PFSK-1 (cell line): ENCODE measurements at regions not wholly inside any gene's neighbourhood (a gene's known extent, or its start where the extent isn't known, plus 50 kb on each side); places are given as distances from the start of the nearest gene placed in this dataset.

Source experiments
- FOXP2 ChIP-seq: optimal IDR thresholded peaks from 2 replicates; pipeline ENCODE3; 2011; ENCODE audit warnings: borderline replicate concordance, control low read depth, inconsistent platforms; ENCODE audit not compliant: insufficient read depth; ENCODE audit errors: extremely low read length, extremely low read depth
- POLR2AphosphoS5 ChIP-seq: IDR thresholded peaks from 2 replicates; pipeline ENCODE4 v1.6.1; 2012; ENCODE audit warnings: low read depth, mild to moderate bottlenecking, control low read depth, low read length, moderate library complexity
- SIN3A ChIP-seq: IDR thresholded peaks from 2 replicates; pipeline ENCODE4 v1.6.1; 2012; ENCODE audit warnings: mild to moderate bottlenecking, low read length, moderate library complexity, borderline replicate concordance; ENCODE audit not compliant: insufficient read depth
- TAF1 ChIP-seq: IDR thresholded peaks from 2 replicates; pipeline ENCODE4 v1.6.1; 2012; ENCODE audit warnings: low read length, control low read depth, borderline replicate concordance; ENCODE audit not compliant: insufficient read depth
- TF ChIP-seq, protein P1 (sequence below), 2 experiments: IDR thresholded peaks; 2 replicates each; pipeline versions ENCODE4 v1.6.1 to v1.8.0; 2011 to 2012; ENCODE audit warnings: low read depth in 2 of 2, low read length in 2 of 2, control low read depth in 1 of 2, inconsistent platforms in 1 of 2, mild to moderate bottlenecking in 1 of 2, moderate library complexity in 1 of 2; ENCODE audit not compliant: insufficient read depth in 1 of 2

DNA sequence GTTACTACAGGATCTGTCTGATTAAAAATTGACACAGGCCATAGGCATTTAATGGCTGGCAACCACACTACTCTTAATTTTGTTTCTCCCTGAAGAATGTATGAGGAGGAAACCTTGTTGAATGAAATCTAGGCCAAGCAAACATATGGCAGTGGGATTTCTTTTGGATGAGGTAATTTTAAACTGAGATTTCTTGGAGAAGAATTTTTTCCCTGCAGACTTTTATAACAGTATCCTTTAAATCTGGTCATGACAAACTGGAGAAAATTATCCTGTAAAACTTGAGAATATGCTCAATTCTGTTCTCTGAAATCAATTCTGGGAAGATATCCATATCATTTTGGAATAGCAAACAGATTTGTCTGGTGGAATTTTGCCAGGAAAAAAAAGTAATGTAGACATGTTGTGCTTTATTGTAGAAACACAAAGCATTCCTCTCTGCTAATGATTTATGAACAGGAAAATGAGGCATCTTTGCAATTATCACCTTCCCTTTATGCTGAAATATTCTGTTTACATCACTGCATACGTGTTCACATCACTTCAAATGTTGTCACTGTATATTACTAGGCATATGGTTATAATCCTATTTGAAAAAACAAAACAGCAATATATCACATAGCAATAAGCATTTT lies 108.3 kb upstream of the ARSJ start:
- TF ChIP-seq SIN3A: 0 out of 2 replicates have a peak, but pooled peaks have one; percentile 49
- no peak for TF ChIP-seq TAF1

DNA sequence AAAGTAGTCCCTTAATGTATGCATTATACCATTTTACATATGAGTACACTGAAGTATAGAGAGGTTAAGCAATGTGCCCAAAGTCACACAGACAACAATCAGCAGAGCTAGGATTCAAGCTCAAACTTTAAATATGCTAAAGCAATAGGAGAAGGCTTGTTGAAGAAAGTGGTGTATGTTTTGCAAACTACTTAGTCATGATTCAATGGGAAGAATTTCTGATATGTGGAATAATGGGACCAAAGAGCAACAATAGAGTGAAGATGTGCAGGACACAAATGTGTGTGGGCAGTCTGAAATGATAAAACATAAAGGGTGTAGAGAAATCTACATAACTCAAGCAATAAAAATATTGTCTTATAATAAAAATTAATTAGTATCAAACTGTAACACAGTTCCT lies 109.0 kb upstream of the ARSJ start:
- TF ChIP-seq SIN3A (no peak), FOXP2 (no peak), POLR2AphosphoS5 (no peak)
- TF ChIP-seq, protein P1, sequence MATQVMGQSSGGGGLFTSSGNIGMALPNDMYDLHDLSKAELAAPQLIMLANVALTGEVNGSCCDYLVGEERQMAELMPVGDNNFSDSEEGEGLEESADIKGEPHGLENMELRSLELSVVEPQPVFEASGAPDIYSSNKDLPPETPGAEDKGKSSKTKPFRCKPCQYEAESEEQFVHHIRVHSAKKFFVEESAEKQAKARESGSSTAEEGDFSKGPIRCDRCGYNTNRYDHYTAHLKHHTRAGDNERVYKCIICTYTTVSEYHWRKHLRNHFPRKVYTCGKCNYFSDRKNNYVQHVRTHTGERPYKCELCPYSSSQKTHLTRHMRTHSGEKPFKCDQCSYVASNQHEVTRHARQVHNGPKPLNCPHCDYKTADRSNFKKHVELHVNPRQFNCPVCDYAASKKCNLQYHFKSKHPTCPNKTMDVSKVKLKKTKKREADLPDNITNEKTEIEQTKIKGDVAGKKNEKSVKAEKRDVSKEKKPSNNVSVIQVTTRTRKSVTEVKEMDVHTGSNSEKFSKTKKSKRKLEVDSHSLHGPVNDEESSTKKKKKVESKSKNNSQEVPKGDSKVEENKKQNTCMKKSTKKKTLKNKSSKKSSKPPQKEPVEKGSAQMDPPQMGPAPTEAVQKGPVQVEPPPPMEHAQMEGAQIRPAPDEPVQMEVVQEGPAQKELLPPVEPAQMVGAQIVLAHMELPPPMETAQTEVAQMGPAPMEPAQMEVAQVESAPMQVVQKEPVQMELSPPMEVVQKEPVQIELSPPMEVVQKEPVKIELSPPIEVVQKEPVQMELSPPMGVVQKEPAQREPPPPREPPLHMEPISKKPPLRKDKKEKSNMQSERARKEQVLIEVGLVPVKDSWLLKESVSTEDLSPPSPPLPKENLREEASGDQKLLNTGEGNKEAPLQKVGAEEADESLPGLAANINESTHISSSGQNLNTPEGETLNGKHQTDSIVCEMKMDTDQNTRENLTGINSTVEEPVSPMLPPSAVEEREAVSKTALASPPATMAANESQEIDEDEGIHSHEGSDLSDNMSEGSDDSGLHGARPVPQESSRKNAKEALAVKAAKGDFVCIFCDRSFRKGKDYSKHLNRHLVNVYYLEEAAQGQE (IDR thresholded peaks at IDR 0.05; ENCODE audit: insufficient read depth in 1 of 2, low read depth in 2 of 2, low read length in 2 of 2): no peak

DNA sequence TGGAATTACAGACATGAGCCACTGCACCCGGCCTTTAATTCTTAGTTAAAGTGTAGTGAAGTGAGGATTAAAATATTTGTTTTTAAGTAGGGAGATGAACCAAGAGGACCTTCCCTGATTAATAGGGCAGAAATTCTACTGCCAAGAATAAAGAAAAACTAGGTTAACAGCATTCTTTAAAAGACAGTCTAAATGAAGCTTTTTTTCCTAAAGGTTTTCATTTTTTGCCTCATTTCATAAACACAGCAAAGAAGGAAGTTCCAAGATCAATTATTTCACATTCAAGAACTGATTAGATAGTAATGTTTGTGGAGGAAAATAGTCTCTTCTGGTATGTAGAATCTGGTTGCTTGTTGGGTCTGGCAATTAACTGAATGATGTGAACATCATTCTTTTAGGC lies 112.1 kb upstream of the ARSJ start:
- TF ChIP-seq SIN3A (no peak), TAF1 (no peak), FOXP2 (no peak), POLR2AphosphoS5 (no peak)
- TF ChIP-seq, protein P1 (IDR thresholded peaks at IDR 0.05; ENCODE audit: insufficient read depth in 1 of 2, low read depth in 2 of 2, low read length in 2 of 2): no peak

DNA sequence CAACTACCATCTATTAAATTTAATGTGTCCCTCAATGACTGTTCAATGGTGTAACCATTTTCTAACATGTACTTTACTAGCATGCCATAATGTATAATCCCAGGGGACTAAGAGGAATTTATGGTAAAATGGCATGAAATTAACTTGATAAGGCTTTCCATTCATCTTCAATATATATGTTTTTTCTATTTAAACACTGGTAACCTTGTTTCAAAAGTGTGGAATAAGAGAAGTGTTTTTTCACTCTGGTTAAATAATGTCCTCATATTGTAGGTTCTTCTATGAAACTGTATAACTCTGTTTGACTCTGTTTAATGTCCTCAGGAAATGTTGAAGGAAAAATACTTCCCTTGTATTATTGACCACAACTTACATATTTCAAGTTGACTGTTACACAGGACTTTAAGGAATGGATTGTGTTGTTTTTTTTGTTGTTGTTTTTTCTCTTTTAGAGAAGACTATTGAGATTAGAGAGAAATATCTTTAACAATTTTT lies 113.8 kb upstream of the ARSJ start:
- TF ChIP-seq TAF1: no peak
- TF ChIP-seq, protein P1 (IDR thresholded peaks at IDR 0.05; ENCODE audit: insufficient read depth in 1 of 2, low read depth in 2 of 2, low read length in 2 of 2): no peak
- TF ChIP-seq SIN3A: no peak
- no peak for TF ChIP-seq FOXP2
- TF ChIP-seq POLR2AphosphoS5: no peak

DNA sequence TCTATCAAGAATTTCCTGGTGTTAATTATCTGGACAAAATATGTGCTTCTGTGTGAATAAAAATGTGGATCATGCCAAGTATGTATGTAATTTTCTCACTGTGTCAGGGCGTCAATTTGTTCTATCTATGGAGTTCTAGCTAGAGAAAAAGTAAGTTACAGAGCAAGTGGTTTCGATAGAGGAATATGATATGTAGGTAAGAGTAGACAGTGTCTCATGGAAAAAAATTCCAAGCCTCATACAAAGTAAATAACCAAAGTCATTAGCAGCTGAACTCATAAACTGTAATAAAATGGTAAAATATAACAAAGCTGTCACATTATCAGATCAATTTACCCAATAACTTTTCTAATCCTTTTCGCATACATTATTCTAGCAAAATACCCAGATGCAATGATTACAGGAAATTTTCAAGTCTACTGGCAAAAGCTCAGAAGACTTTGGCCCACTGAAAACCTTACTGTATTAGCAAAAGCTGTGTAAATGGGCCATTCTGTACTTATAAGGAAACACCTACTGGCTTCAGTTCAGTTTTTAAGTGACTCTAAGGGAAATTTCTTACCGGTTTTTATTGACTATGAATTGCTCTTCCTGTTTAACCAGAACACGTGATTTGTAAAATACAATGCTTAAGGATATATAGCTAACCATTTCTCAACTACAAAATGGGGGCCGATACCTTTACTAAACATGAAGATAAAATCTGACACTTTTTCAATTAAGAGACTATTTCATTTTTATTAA lies 121.0 kb upstream of the ARSJ start:
- no peak for TF ChIP-seq FOXP2

DNA sequence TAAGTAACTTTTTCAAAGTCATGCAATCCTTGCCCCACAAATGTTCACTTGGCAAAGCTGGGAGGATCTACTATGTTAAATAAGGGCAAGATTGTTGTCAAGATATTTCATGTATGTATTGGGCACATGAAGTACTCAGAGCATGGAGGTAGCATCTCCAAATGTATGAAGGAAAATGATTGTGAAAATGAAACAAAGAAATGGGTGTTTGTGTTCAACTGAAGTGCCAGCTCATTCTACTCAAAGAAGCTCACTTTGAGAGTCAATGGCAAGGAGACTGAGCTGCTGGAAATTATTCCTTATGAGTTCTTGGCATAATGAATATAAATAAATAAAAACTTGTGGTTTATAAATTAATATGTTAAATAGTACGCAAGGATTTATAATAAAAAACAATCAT lies 124.5 kb upstream of the ARSJ start:
- TF ChIP-seq FOXP2: no peak
- no peak for TF ChIP-seq POLR2AphosphoS5
- no peak for TF ChIP-seq TAF1
- TF ChIP-seq SIN3A: no peak
- TF ChIP-seq, protein P1 (IDR thresholded peaks at IDR 0.05; ENCODE audit: insufficient read depth in 1 of 2, low read depth in 2 of 2, low read length in 2 of 2): no peak
